ENCODE measurements at regions not wholly inside any gene's neighbourhood (a gene's known extent, or its start where the extent isn't known, plus 50 kb on each side); places are given as distances from the start of the nearest gene placed in this dataset.
"Not testable (repeated sequence)": the region's sequence is repeated elsewhere in the genome, so short reads cannot be mapped to it uniquely, and the experiment has no call there.

GRCh38 chr15:70382762-70383458 lies 285.2 kb upstream of the TLE3 start:
- DNase-seq: no peak

GRCh38 chr15:70382009-70382749 lies 284.5 kb upstream of the TLE3 start:
- no peak for DNase-seq

- no peak for DNase-seq
Observed at GRCh38 chr15:70379938-70380883, 282.5 kb upstream of the TLE3 start.

- no peak for DNase-seq
Observed at GRCh38 chr15:70379134-70379533, 281.4 kb upstream of the TLE3 start.

- DNase-seq: no peak
Observed at GRCh38 chr15:70378126-70379031, 280.7 kb upstream of the TLE3 start.

GRCh38 chr15:70376929-70377691 lies 279.4 kb upstream of the TLE3 start:
- peak; percentile 15 for DNase-seq

- DNase-seq: no peak
Observed at GRCh38 chr15:70376031-70376928, 278.6 kb upstream of the TLE3 start.

- DNase-seq: no peak
Observed at GRCh38 chr15:70375586-70375985, 277.9 kb upstream of the TLE3 start.

GRCh38 chr15:70375006-70375431 lies 277.3 kb upstream of the TLE3 start:
- DNase-seq: no peak

- no peak for DNase-seq
Observed at GRCh38 chr15:70374096-70374495, 276.4 kb upstream of the TLE3 start.

- DNase-seq: not testable (repeated sequence)
Observed at GRCh38 chr15:70373439-70373838, 275.7 kb upstream of the TLE3 start.

- DNase-seq: not testable (repeated sequence)
Observed at GRCh38 chr15:70367913-70368705, 270.4 kb upstream of the TLE3 start.

- not testable (repeated sequence) for DNase-seq
Observed at GRCh38 chr15:70364023-70364422, 266.3 kb upstream of the TLE3 start.

GRCh38 chr15:70362886-70363285 lies 265.2 kb upstream of the TLE3 start:
- no peak for DNase-seq

GRCh38 chr15:70362350-70362749 lies 264.6 kb upstream of the TLE3 start:
- DNase-seq: no peak

GRCh38 chr15:70361891-70362290 lies 264.2 kb upstream of the TLE3 start:
- no peak for DNase-seq

- DNase-seq: no peak
Observed at GRCh38 chr15:70361106-70361505, 263.4 kb upstream of the TLE3 start.

- no peak for DNase-seq
Observed at GRCh38 chr15:70358871-70359647, 261.3 kb upstream of the TLE3 start.
